H9 (cell line): ENCODE measurements at regions not wholly inside any gene's neighbourhood (a gene's known extent, or its start where the extent isn't known, plus 50 kb on each side); places are given as distances from the start of the nearest gene placed in this dataset.

Experiments used
- DNase-seq: peaks from one replicate; pipeline ENCODE4 v3.0.0-alpha.2; 2017
- H2AFZ ChIP-seq: one replicate; pipeline ENCODE4 v1.6.1; 2013; ENCODE audit warnings: mild to moderate bottlenecking, low read length, control low read depth, moderate library complexity
- H2AK5ac ChIP-seq: 2 replicates; pipeline ENCODE4 v1.6.1; 2013; ENCODE audit warnings: low read length, control low read depth, mixed read lengths; ENCODE audit not compliant: insufficient read length
- H2BK120ac ChIP-seq: one replicate; pipeline ENCODE4 v1.6.1; 2013; ENCODE audit warnings: low read depth, mild to moderate bottlenecking, low read length, control low read depth, inconsistent platforms; ENCODE audit not compliant: poor library complexity, severe bottlenecking
- H2BK12ac ChIP-seq: 2 replicates; pipeline ENCODE4 v1.6.1; 2013; ENCODE audit warnings: low read length, control low read depth, mixed read lengths, low read depth; ENCODE audit not compliant: insufficient read length
- H2BK15ac ChIP-seq: 2 replicates; pipeline ENCODE4 v1.6.1; 2013; ENCODE audit warnings: low read depth, low read length, control low read depth
- H2BK20ac ChIP-seq: one replicate; pipeline ENCODE4 v1.6.1; 2013; ENCODE audit warnings: low read depth, mild to moderate bottlenecking, low read length, control low read depth, inconsistent platforms; ENCODE audit not compliant: poor library complexity, severe bottlenecking
- H2BK5ac ChIP-seq: 2 replicates; pipeline ENCODE4 v1.6.1; 2013; ENCODE audit warnings: low read length, control low read depth, mixed read lengths; ENCODE audit not compliant: insufficient read length
- H3K14ac ChIP-seq: 2 replicates; pipeline ENCODE4 v1.6.1; 2013; ENCODE audit warnings: low read length, control low read depth; ENCODE audit not compliant: insufficient read depth
- H3K18ac ChIP-seq: 2 replicates; pipeline ENCODE4 v1.6.1; 2013; ENCODE audit warnings: low read depth, mild to moderate bottlenecking, mixed read lengths, low read length, control low read depth; ENCODE audit not compliant: insufficient read length
- H3K23ac ChIP-seq: 2 replicates; pipeline ENCODE4 v1.6.1; 2013; ENCODE audit warnings: low read length, control low read depth, mixed read lengths, low read depth; ENCODE audit not compliant: insufficient read length
- H3K23me2 ChIP-seq: 2 replicates; pipeline ENCODE4 v1.6.1; 2013; ENCODE audit warnings: low read depth, mild to moderate bottlenecking, mixed read lengths, low read length, control low read depth; ENCODE audit not compliant: insufficient read length, poor library complexity, severe bottlenecking
- H3K27ac ChIP-seq: 2 replicates; pipeline ENCODE4 v1.5.1; 2013; ENCODE audit warnings: low read length, control low read depth, mixed read lengths, low read depth; ENCODE audit not compliant: insufficient read length
- H3K27me3 ChIP-seq: 2 replicates; pipeline ENCODE4 v1.6.1; 2013; ENCODE audit warnings: low read length, control low read depth, inconsistent platforms; ENCODE audit not compliant: insufficient read depth
- H3K4ac ChIP-seq: 2 replicates; pipeline ENCODE4 v1.6.1; 2013; ENCODE audit warnings: low read depth, mild to moderate bottlenecking, control low read depth, inconsistent platforms, low read length, moderate library complexity
- H3K4me1 ChIP-seq: 2 replicates; pipeline ENCODE4 v1.6.1; 2013; ENCODE audit warnings: low read length, control low read depth, inconsistent platforms; ENCODE audit not compliant: insufficient read depth
- H3K4me2 ChIP-seq: 2 replicates; pipeline ENCODE4 v1.6.1; 2013; ENCODE audit warnings: low read length, control low read depth, mixed read lengths; ENCODE audit not compliant: insufficient read length, insufficient read depth
- H3K56ac ChIP-seq: 2 replicates; pipeline ENCODE4 v1.6.1; 2013; ENCODE audit warnings: low read depth, mild to moderate bottlenecking, mixed read lengths, low read length, control low read depth; ENCODE audit not compliant: insufficient read length
- H3K79me1 ChIP-seq: 2 replicates; pipeline ENCODE4 v1.6.1; 2013; ENCODE audit warnings: low read depth, mild to moderate bottlenecking, moderate library complexity, low read length, control low read depth, inconsistent platforms; ENCODE audit not compliant: insufficient read depth, poor library complexity, severe bottlenecking
- H3K79me2 ChIP-seq: 2 replicates; pipeline ENCODE4 v1.6.1; 2013; ENCODE audit warnings: low read length, control low read depth, inconsistent platforms; ENCODE audit not compliant: insufficient read depth
- H3K9ac ChIP-seq: 2 replicates; pipeline ENCODE4 v1.6.1; 2013; ENCODE audit warnings: low read length, control low read depth, mixed read lengths; ENCODE audit not compliant: insufficient read length; ENCODE audit errors: extremely low read depth
- H3K9me3 ChIP-seq: one replicate; pipeline ENCODE4 v1.6.1; 2013; ENCODE audit warnings: low read depth, low read length, inconsistent platforms; ENCODE audit not compliant: control insufficient read depth
- H3T11ph ChIP-seq: one replicate; pipeline ENCODE4 v1.6.1; 2013; ENCODE audit warnings: mild to moderate bottlenecking, low read length, control low read depth, inconsistent platforms
- H4K20me1 ChIP-seq: one replicate; pipeline ENCODE4 v1.6.1; 2013; ENCODE audit not compliant: control insufficient read depth, insufficient read length, insufficient read depth
- H4K5ac ChIP-seq: 2 replicates; pipeline ENCODE4 v1.6.1; 2013; ENCODE audit warnings: low read depth, mild to moderate bottlenecking, mixed read lengths, low read length, control low read depth; ENCODE audit not compliant: insufficient read length
- H4K8ac ChIP-seq: replicated peaks from 2 replicates; pipeline ENCODE4 v1.6.1; 2013; ENCODE audit warnings: low read length, control low read depth, mixed read lengths, low read depth; ENCODE audit not compliant: insufficient read length
- H4K91ac ChIP-seq: 2 replicates; pipeline ENCODE4 v1.6.1; 2013; ENCODE audit warnings: low read depth, mild to moderate bottlenecking, moderate library complexity, mixed read lengths, low read length, control low read depth; ENCODE audit not compliant: insufficient read length
- H3K27ac Mint-ChIP-seq, 3 experiments: 2 replicates in 2 of 3; 3 replicates in 1 of 3; pipeline ENCODE4 v1.8.0; 2020 to 2021; ENCODE audit warnings: mixed read lengths in 3 of 3, mild to moderate bottlenecking in 1 of 3, moderate library complexity in 1 of 3
- H3K27me3 Mint-ChIP-seq: 2 replicates; pipeline ENCODE4 v1.8.0; 2021; ENCODE audit warnings: low read depth, mild to moderate bottlenecking, moderate library complexity, mixed read lengths
- H3K36me3 Mint-ChIP-seq, 3 experiments: 2 replicates in 2 of 3; 3 replicates in 1 of 3; pipeline ENCODE4 v1.8.0; 2020 to 2021; ENCODE audit warnings: low read depth in 3 of 3, mixed read lengths in 3 of 3; ENCODE audit not compliant: insufficient read depth in 1 of 3
- H3K4me1 Mint-ChIP-seq, 2 experiments: 2 replicates each; pipeline ENCODE4 v1.8.0; 2020; ENCODE audit warnings: mixed read lengths in 2 of 2
- H3K4me3 Mint-ChIP-seq, 2 experiments: 2 replicates in 1 of 2; 3 replicates in 1 of 2; pipeline ENCODE4 v1.8.0; 2020 to 2021; ENCODE audit warnings: mild to moderate bottlenecking in 2 of 2, mixed read lengths in 2 of 2, moderate library complexity in 1 of 2
- H3K9me3 Mint-ChIP-seq, 2 experiments: 2 replicates in 1 of 2; 3 replicates in 1 of 2; pipeline ENCODE4 v1.8.0; 2020; ENCODE audit warnings: mild to moderate bottlenecking in 2 of 2, mixed read lengths in 2 of 2, moderate library complexity in 1 of 2
- CTCF ChIP-seq: fragments of 200-600 bp; sonication (generic); conservative IDR thresholded peaks from 3 replicates; pipeline ENCODE4 v1.8.0; 2021; ENCODE audit warnings: antibody characterized with exemption, mild to moderate bottlenecking
- WGBS: extraction: QIAGEN DNeasy Blood & Tissue Kit; methylation state at CpG from one replicate; pipeline ENCODE4 v1.1.7; 2013; ENCODE audit warnings: missing lambda C conversion rate, low lambda C conversion rate, mixed read lengths; ENCODE audit not compliant: insufficient read length; ENCODE audit errors: extremely low coverage; 5-methylcytosine and 5-hydroxymethylcytosine counted together

- H2AFZ ChIP-seq: no peak overlapping the region
Measured at GRCh38 chr12:58602736-58603135, 317.6 kb downstream of the LRIG3 start.

More at GRCh38 chr12:58602736-58603135, 317.6 kb downstream of the LRIG3 start:
- H3K4me3 Mint-ChIP-seq: no peak overlapping the region
- no peaks in the 10 kb centered on the region for H3K9me3 ChIP-seq
- no peak overlapping the region for H3K4ac ChIP-seq
- H3K27me3 Mint-ChIP-seq: 0 out of 2 replicates have a peak, but pooled peaks cover 3% of the 10 kb centered on the region
- no peak overlapping the region for H2BK120ac ChIP-seq
- no peak overlapping the region for H3K56ac ChIP-seq
- no peak overlapping the region for H4K8ac ChIP-seq
- no peaks in the 10 kb centered on the region for H3K4me1 Mint-ChIP-seq
- H3K79me1 ChIP-seq: no peaks in the 10 kb centered on the region
- H2BK12ac ChIP-seq: no peak overlapping the region
- H3K9ac ChIP-seq: no peak overlapping the region
- no peak overlapping the region for H2BK15ac ChIP-seq
- H3K4me2 ChIP-seq: no peak overlapping the region
- no peak overlapping the region for H3K18ac ChIP-seq
- H3K9me3 Mint-ChIP-seq: peaks cover 0 to 2% of the 10 kb centered on the region in 2 experiments; a peak in 3 of 5 replicates
- H4K91ac ChIP-seq: no peak overlapping the region
- H3K23ac ChIP-seq: no peak overlapping the region
- H3K79me2 ChIP-seq: no peaks in the 10 kb centered on the region
- H3K23me2 ChIP-seq: no peaks in the 10 kb centered on the region
- no peaks in the 10 kb centered on the region for H4K20me1 ChIP-seq
- no peak overlapping the region for H2AK5ac ChIP-seq
- no peak for DNase-seq
- no peaks in the 10 kb centered on the region; a peak in 1 of 7 replicates for H3K36me3 Mint-ChIP-seq
- no peak overlapping the region for H3K27ac Mint-ChIP-seq
- no peak overlapping the region for H3K27ac ChIP-seq
- H3K27me3 ChIP-seq: no peaks in the 10 kb centered on the region
- H3K4me1 ChIP-seq: no peaks in the 10 kb centered on the region
- TF ChIP-seq CTCF: no peak
- H3T11ph ChIP-seq: no peak overlapping the region
- no CpG with 5 or more reads among the region's 1 CpG for WGBS
- H2BK5ac ChIP-seq: no peak overlapping the region
- H3K14ac ChIP-seq: no peak overlapping the region
- H4K5ac ChIP-seq: no peak overlapping the region
- H2BK20ac ChIP-seq: no peak overlapping the region
